Panc1 (cell line): ENCODE measurements at regions not wholly inside any gene's neighbourhood (a gene's known extent, or its start where the extent isn't known, plus 50 kb on each side); places are given as distances from the start of the nearest gene placed in this dataset.

Experiments
- ATAC-seq: fragments of 200-7000 bp; cut with Tn5 transposase; 2 replicates; pipeline ENCODE4 v1.9.1; 2020; ENCODE audit warnings: mild to moderate bottlenecking, moderate library complexity
- BruUV-seq: library from RNA; stranded (reverse); fragments of 400-500 nt; replicated peaks from 2 replicates; lab custom pipeline; 2021; lab: Mats Ljungman, UMichigan
- CTCF ChIA-PET: fragments of 300-600 bp; sonication (Branson Sonifier 250); formaldehyde crosslinking; loops from one replicate; lab custom pipeline; 2022; ENCODE audit warnings: antibody characterized with exemption; lab: Charles Lee
- POLR2A ChIA-PET: fragments of 300-600 bp; sonication (Branson Sonifier 250); formaldehyde crosslinking; loops from one replicate; lab custom pipeline; 2022; ENCODE audit warnings: antibody characterized with exemption; lab: Charles Lee
- DNase-seq: peaks from one replicate; pipeline ENCODE4 v3.0.0-alpha.2; 2010; ENCODE audit warnings: low read depth, low spot score
- H3K27ac ChIP-seq: 2 replicates; pipeline ENCODE4 v1.5.1; 2011; ENCODE audit warnings: mild to moderate bottlenecking, low read length, inconsistent platforms
- H3K27me3 ChIP-seq: fragments of 200-500 bp; sonication (Bioruptor generic); 2 replicates; pipeline ENCODE4 v1.6.0; 2014; ENCODE audit warnings: low read length, inconsistent platforms; ENCODE audit not compliant: control insufficient read depth, insufficient read depth
- H3K36me3 ChIP-seq: fragments of 200-500 bp; sonication (Bioruptor generic); 2 replicates; pipeline ENCODE4 v1.5.1; 2014; ENCODE audit warnings: inconsistent platforms, mild to moderate bottlenecking, low read length, moderate library complexity; ENCODE audit not compliant: control insufficient read depth, insufficient read depth
- H3K4me1 ChIP-seq: 2 replicates; pipeline ENCODE4 v1.5.1; 2011; ENCODE audit warnings: inconsistent platforms, mild to moderate bottlenecking, low read length, moderate library complexity; ENCODE audit not compliant: control insufficient read depth, insufficient read depth
- H3K4me3 ChIP-seq, 2 experiments: 2 replicates each; pipeline ENCODE4 v1.5.1; 2011 to 2012; ENCODE audit warnings: low read depth in 2 of 2, low read length in 2 of 2, mild to moderate bottlenecking in 2 of 2, inconsistent platforms in 1 of 2, moderate library complexity in 1 of 2
- H3K9me3 ChIP-seq: fragments of 200-500 bp; sonication (Bioruptor generic); 2 replicates; pipeline ENCODE4 v1.5.1; 2014; ENCODE audit warnings: low read depth, mild to moderate bottlenecking, inconsistent platforms, low read length, moderate library complexity; ENCODE audit not compliant: control insufficient read depth, insufficient read depth
- CTCF ChIP-seq: fragments of 450-650 bp; IDR thresholded peaks from 2 replicates; pipeline ENCODE4 v1.5.1; 2017; ENCODE audit warnings: mild to moderate bottlenecking
- POLR2AphosphoS5 ChIP-seq: IDR thresholded peaks from 2 replicates; pipeline ENCODE4 v1.6.1; 2012; ENCODE audit warnings: mild to moderate bottlenecking, low read depth, low read length, moderate library complexity
- REST ChIP-seq, 2 experiments: IDR thresholded peaks; 2 replicates each; pipeline ENCODE4 v1.6.1; 2011 to 2012; ENCODE audit warnings: low read depth in 2 of 2, control low read depth in 1 of 2, low read length in 1 of 2, mild to moderate bottlenecking in 1 of 2, moderate library complexity in 1 of 2; ENCODE audit not compliant: insufficient read depth in 1 of 2
- SIN3A ChIP-seq: IDR thresholded peaks from 2 replicates; pipeline ENCODE4 v1.6.1; 2012; ENCODE audit warnings: low read depth, mild to moderate bottlenecking, low read length, moderate library complexity, borderline replicate concordance; ENCODE audit not compliant: insufficient read depth
- TCF7L2 ChIP-seq: IDR thresholded peaks from 2 replicates; pipeline ENCODE4 v1.6.1; 2011; ENCODE audit warnings: mild to moderate bottlenecking, low read depth, low read length, inconsistent platforms
- in situ Hi-C: cut with HindIII; loops from 2 replicates; pipeline ENCODE4 v1.10.0; 2016; ENCODE audit warnings: low sequenced_read_pairs, low pct_unique_long_range_greater_than_20kb
- intact Hi-C: fragments of 100-400 bp; cut with micrococcal nuclease; formaldehyde crosslinking; loops from one replicate; pipeline ENCODE4 v1.10.0; 2022; ENCODE audit not compliant: unreplicated experiment

- POLR2A ChIA-PET, result no interaction called here
- TF ChIP-seq SIN3A (no peak), TCF7L2 (no peak), CTCF (no peak), REST (IDR thresholded peaks at IDR 0.05; ENCODE audit: insufficient read depth in 1 of 2, low read depth in 2 of 2, low read length in 1 of 2) (no peak), POLR2AphosphoS5 (no peak)
- CTCF ChIA-PET, result no interaction called here
- ATAC-seq (no peak), DNase-seq (no peak)
- intact Hi-C loops, result no loop called here
- H3K9me3 ChIP-seq, result no peaks in the 10 kb centered on the region
- H3K27ac ChIP-seq, result no peak overlapping the region
- BruUV-seq, result no TSS peak
- no peaks in the 10 kb centered on the region for H3K27me3 ChIP-seq
- H3K4me1 ChIP-seq, result no peaks in the 10 kb centered on the region
- no peaks in the 10 kb centered on the region for H3K36me3 ChIP-seq
- in situ Hi-C loops, result no loop called here
- no peak overlapping the region for H3K4me3 ChIP-seq
Measured at GRCh38 chr16:51302042-51302441, 151.0 kb upstream of the SALL1 start.

- no peak for DNase-seq
- ChIA-PET CTCF (no interaction called here), POLR2A (no interaction called here)
- TF ChIP-seq CTCF (no peak), TCF7L2 (no peak), POLR2AphosphoS5 (no peak), REST (IDR thresholded peaks at IDR 0.05; ENCODE audit: insufficient read depth in 1 of 2, low read depth in 2 of 2, low read length in 1 of 2) (no peak), SIN3A (no peak)
- H3K27me3 ChIP-seq, result no peaks in the 10 kb centered on the region
- no peak overlapping the region for H3K4me3 ChIP-seq
- no peaks in the 10 kb centered on the region for H3K9me3 ChIP-seq
- in situ Hi-C loops, result no loop called here
- intact Hi-C loops, result no loop called here
- no TSS peak for BruUV-seq
- no peaks in the 10 kb centered on the region for H3K4me1 ChIP-seq
- ATAC-seq, result no peak
- H3K27ac ChIP-seq, result no peak overlapping the region
- no peaks in the 10 kb centered on the region for H3K36me3 ChIP-seq
Measured at GRCh38 chr16:51298800-51299199, 147.7 kb upstream of the SALL1 start.
